IgD-negative memory B cell (primary cell): ENCODE measurements at regions not wholly inside any gene's neighbourhood (a gene's known extent, or its start where the extent isn't known, plus 50 kb on each side); places are given as distances from the start of the nearest gene placed in this dataset.
"Not testable (repeated sequence)": the region's sequence is repeated elsewhere in the genome, so short reads cannot be mapped to it uniquely, and the experiment has no call there.

Experiments
- H3K27ac Mint-ChIP-seq, 3 donors: one replicate each; pipeline ENCODE4 v1.8.0; 2020 to 2022; ENCODE audit warnings: mild to moderate bottlenecking in 3 of 3, mixed read lengths in 3 of 3, moderate library complexity in 1 of 3
- H3K27me3 Mint-ChIP-seq: one replicate; pipeline ENCODE4 v1.8.0; 2021; ENCODE audit warnings: mixed read lengths
- H3K36me3 Mint-ChIP-seq: one replicate; pipeline ENCODE4 v1.8.0; 2020; ENCODE audit warnings: mild to moderate bottlenecking, mixed read lengths
- H3K4me1 Mint-ChIP-seq, 3 donors: one replicate each; pipeline ENCODE4 v1.8.0; 2020 to 2022; ENCODE audit warnings: mixed read lengths in 3 of 3, mild to moderate bottlenecking in 1 of 3
- H3K4me3 Mint-ChIP-seq, 4 donors: one replicate each; pipeline ENCODE4 v1.8.0; 2020 to 2022; ENCODE audit warnings: mild to moderate bottlenecking in 4 of 4, mixed read lengths in 4 of 4, moderate library complexity in 3 of 4
- H3K9me3 Mint-ChIP-seq, 3 donors: one replicate each; pipeline ENCODE4 v1.8.0; 2020 to 2021; ENCODE audit warnings: mixed read lengths in 3 of 3, mild to moderate bottlenecking in 1 of 3

- H3K4me3 Mint-ChIP-seq = no peak overlapping the region
- peaks cover 6% of the 10 kb centered on the region for H3K27me3 Mint-ChIP-seq
- H3K4me1 Mint-ChIP-seq = no peaks in the 10 kb centered on the region
- H3K27ac Mint-ChIP-seq = no peak overlapping the region
- H3K9me3 Mint-ChIP-seq = peaks cover 1 to 5% (median 4%) of the 10 kb centered on the region in 3 donors
- no peaks in the 10 kb centered on the region for H3K36me3 Mint-ChIP-seq
Measured at GRCh38 chr5:108579236-108579635, 168.5 kb upstream of the FER start.

- Mint-ChIP-seq H3K27me3 (peaks cover 6% of the 10 kb centered on the region), H3K4me1 (no peaks in the 10 kb centered on the region), H3K4me3 (no peak overlapping the region), H3K36me3 (no peaks in the 10 kb centered on the region), H3K9me3 (peaks cover 3 to 5% (median 5%) of the 10 kb centered on the region in 3 donors), H3K27ac (no peak overlapping the region)
Measured at GRCh38 chr5:108578791-108579190, 168.9 kb upstream of the FER start.

GRCh38 chr5:108567429-108567828, 180.3 kb upstream of the FER start:
- no peak overlapping the region for H3K27ac Mint-ChIP-seq
- no peaks in the 10 kb centered on the region for H3K36me3 Mint-ChIP-seq
- peaks cover under 1% of the 10 kb centered on the region for H3K27me3 Mint-ChIP-seq
- H3K4me3 Mint-ChIP-seq = no peak overlapping the region
- no peaks in the 10 kb centered on the region for H3K9me3 Mint-ChIP-seq
- no peaks in the 10 kb centered on the region for H3K4me1 Mint-ChIP-seq

- no peaks in the 10 kb centered on the region for H3K27me3 Mint-ChIP-seq
- no peaks in the 10 kb centered on the region for H3K4me1 Mint-ChIP-seq
- no peaks in the 10 kb centered on the region for H3K36me3 Mint-ChIP-seq
- no peak overlapping the region for H3K4me3 Mint-ChIP-seq
- H3K27ac Mint-ChIP-seq = no peak overlapping the region
- no peaks in the 10 kb centered on the region for H3K9me3 Mint-ChIP-seq
Measured at GRCh38 chr5:108564441-108564840, 182.5 kb upstream of the FBXL17 start.

- no peaks in the 10 kb centered on the region for H3K9me3 Mint-ChIP-seq
- no peaks in the 10 kb centered on the region for H3K36me3 Mint-ChIP-seq
- H3K27ac Mint-ChIP-seq = peak overlapping the region in 1 of 3 donors; percentile 37
- no peak overlapping the region for H3K4me3 Mint-ChIP-seq
- no peaks in the 10 kb centered on the region for H3K27me3 Mint-ChIP-seq
- H3K4me1 Mint-ChIP-seq = no peaks in the 10 kb centered on the region
Measured at GRCh38 chr5:108562205-108562454, 180.2 kb upstream of the FBXL17 start.

GRCh38 chr5:108561416-108562204, 179.7 kb upstream of the FBXL17 start:
- no peak overlapping the region for H3K4me3 Mint-ChIP-seq
- H3K27ac Mint-ChIP-seq = peak overlapping the region in 1 of 3 donors; percentile 37
- no peaks in the 10 kb centered on the region for H3K36me3 Mint-ChIP-seq
- no peaks in the 10 kb centered on the region for H3K9me3 Mint-ChIP-seq
- H3K4me1 Mint-ChIP-seq = no peaks in the 10 kb centered on the region
- no peaks in the 10 kb centered on the region for H3K27me3 Mint-ChIP-seq

GRCh38 chr5:108560581-108560980, 178.7 kb upstream of the FBXL17 start:
- no peak overlapping the region for H3K27ac Mint-ChIP-seq
- H3K27me3 Mint-ChIP-seq = no peaks in the 10 kb centered on the region
- no peaks in the 10 kb centered on the region for H3K4me1 Mint-ChIP-seq
- no peaks in the 10 kb centered on the region for H3K36me3 Mint-ChIP-seq
- H3K9me3 Mint-ChIP-seq = no peaks in the 10 kb centered on the region
- H3K4me3 Mint-ChIP-seq = no peak overlapping the region

- no peaks in the 10 kb centered on the region for H3K4me1 Mint-ChIP-seq
- no peaks in the 10 kb centered on the region for H3K36me3 Mint-ChIP-seq
- H3K4me3 Mint-ChIP-seq = no peak overlapping the region
- no peaks in the 10 kb centered on the region for H3K27me3 Mint-ChIP-seq
- no peaks in the 10 kb centered on the region for H3K9me3 Mint-ChIP-seq
- no peak overlapping the region for H3K27ac Mint-ChIP-seq
Measured at GRCh38 chr5:108560166-108560565, 178.3 kb upstream of the FBXL17 start.

- not testable (repeated sequence) for H3K4me1 Mint-ChIP-seq, H3K36me3 Mint-ChIP-seq, H3K4me3 Mint-ChIP-seq, H3K27me3 Mint-ChIP-seq, H3K27ac Mint-ChIP-seq, H3K9me3 Mint-ChIP-seq
Measured at GRCh38 chr5:108558840-108559239, 176.9 kb upstream of the FBXL17 start.

- not testable (repeated sequence) for H3K27me3 Mint-ChIP-seq, H3K27ac Mint-ChIP-seq, H3K4me1 Mint-ChIP-seq, H3K36me3 Mint-ChIP-seq, H3K4me3 Mint-ChIP-seq, H3K9me3 Mint-ChIP-seq
Measured at GRCh38 chr5:108558142-108558541, 176.2 kb upstream of the FBXL17 start.

GRCh38 chr5:108557686-108558085, 175.8 kb upstream of the FBXL17 start:
- H3K9me3 Mint-ChIP-seq = no peaks in the 10 kb centered on the region
- H3K36me3 Mint-ChIP-seq = no peaks in the 10 kb centered on the region
- no peaks in the 10 kb centered on the region for H3K27me3 Mint-ChIP-seq
- no peaks in the 10 kb centered on the region for H3K4me1 Mint-ChIP-seq
- H3K27ac Mint-ChIP-seq = no peak overlapping the region
- H3K4me3 Mint-ChIP-seq = no peak overlapping the region

- Mint-ChIP-seq H3K9me3 (no peaks in the 10 kb centered on the region), H3K4me1 (no peaks in the 10 kb centered on the region), H3K4me3 (no peak overlapping the region), H3K36me3 (no peaks in the 10 kb centered on the region), H3K27me3 (peaks cover 1% of the 10 kb centered on the region), H3K27ac (no peak overlapping the region)
Measured at GRCh38 chr5:108556441-108557145, 174.7 kb upstream of the FBXL17 start.

GRCh38 chr5:108548684-108549596, 167.0 kb upstream of the FBXL17 start:
- H3K27ac Mint-ChIP-seq = peak overlapping the region in 1 of 3 donors; percentile 5
- no peak overlapping the region for H3K4me3 Mint-ChIP-seq
- H3K4me1 Mint-ChIP-seq = no peaks in the 10 kb centered on the region
- H3K36me3 Mint-ChIP-seq = peaks cover 5% of the 10 kb centered on the region
- H3K9me3 Mint-ChIP-seq = no peaks in the 10 kb centered on the region
- peaks cover 1% of the 10 kb centered on the region for H3K27me3 Mint-ChIP-seq

- Mint-ChIP-seq H3K4me3 (no peak overlapping the region), H3K27ac (no peak overlapping the region), H3K36me3 (peaks cover 5% of the 10 kb centered on the region), H3K4me1 (peaks cover 0 to 2% (median 0%) of the 10 kb centered on the region in 3 donors), H3K27me3 (no peaks in the 10 kb centered on the region), H3K9me3 (no peaks in the 10 kb centered on the region)
Measured at GRCh38 chr5:108546939-108547338, 165.0 kb upstream of the FBXL17 start.

- Mint-ChIP-seq H3K36me3 (peaks cover 5% of the 10 kb centered on the region), H3K4me1 (peaks cover 0 to 2% (median 0%) of the 10 kb centered on the region in 3 donors), H3K27ac (no peak overlapping the region), H3K27me3 (no peaks in the 10 kb centered on the region), H3K9me3 (no peaks in the 10 kb centered on the region), H3K4me3 (no peak overlapping the region)
Measured at GRCh38 chr5:108545301-108545700, 163.4 kb upstream of the FBXL17 start.
